ENCODE measurements at regions not wholly inside any gene's neighbourhood (a gene's known extent, or its start where the extent isn't known, plus 50 kb on each side); places are given as distances from the start of the nearest gene placed in this dataset.
"Not testable (repeated sequence)": the region's sequence is repeated elsewhere in the genome, so short reads cannot be mapped to it uniquely, and the experiment has no call there.

DNA sequence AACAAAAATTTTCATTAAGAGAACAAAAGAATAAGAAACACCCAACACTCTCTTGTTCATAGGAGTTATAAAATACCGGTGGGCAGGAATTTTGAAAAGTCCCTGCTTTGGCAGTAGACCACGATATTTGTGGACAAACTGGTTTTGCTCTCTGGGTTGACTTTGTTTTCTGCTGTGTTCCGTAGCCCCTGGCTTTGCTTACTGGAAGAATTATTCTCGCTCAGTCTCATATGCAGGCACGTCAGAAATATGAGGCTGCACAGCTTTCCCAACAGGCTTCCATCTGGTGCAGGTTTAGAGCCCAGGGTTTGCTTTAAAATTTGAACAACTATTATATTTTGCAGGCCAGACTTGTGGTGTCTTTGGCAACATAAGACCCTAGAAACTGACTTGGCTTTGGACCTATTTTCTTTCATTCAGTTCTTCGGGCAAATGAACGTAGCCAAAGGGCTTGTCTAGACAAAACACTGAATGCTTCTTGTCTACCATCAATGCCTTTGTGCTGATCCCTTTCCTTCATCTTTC lies 2012.6 kb downstream of the PCDH9 start:
- no peak for DNase-seq (ENCODE audit: low read depth in 1 of 2, low spot score in 1 of 2)

DNA sequence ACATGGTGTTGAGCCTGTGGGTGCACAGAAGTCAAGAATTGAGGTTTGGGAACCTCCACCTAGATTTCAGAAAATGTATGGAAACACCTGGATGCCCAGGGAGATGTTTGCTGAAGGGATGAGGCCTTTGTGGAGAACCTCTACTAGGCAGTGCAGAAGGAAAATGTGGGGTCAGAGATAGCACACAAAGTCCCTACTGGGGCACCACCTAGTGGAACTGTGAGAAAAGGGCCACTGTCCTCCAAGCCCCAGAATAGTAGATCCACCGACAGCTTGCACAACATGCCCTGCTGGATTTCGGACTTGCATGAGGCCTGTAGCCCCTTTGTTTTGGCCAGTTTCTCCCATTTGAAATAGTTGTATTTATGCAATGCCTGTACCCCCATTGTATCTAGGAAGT lies 2027.3 kb downstream of the PCDH9 start:
- not testable (repeated sequence) for DNase-seq (ENCODE audit: low read depth in 1 of 2, low spot score in 1 of 2)

DNA sequence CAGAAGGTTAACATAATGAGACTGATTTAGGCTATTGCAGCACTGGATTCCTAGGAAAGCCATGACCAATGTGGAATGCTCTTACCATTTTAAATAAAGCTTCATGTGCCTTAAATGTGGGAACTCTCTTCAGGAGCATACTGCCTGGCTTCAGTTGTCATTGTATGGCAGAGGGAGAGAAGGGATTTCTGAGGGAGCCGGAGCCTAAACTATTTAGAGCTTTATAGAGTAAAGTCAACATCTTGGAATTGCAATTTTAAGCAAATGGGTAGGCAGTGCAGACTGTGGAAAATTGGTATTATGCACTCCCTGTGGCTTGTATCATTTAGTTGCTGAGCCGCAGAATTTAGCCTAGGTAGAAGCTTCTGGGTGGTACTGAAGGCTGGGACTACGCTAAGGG lies 2041.4 kb downstream of the PCDH9 start:
- no peak for DNase-seq (ENCODE audit: low read depth in 1 of 2, low spot score in 1 of 2)

DNA sequence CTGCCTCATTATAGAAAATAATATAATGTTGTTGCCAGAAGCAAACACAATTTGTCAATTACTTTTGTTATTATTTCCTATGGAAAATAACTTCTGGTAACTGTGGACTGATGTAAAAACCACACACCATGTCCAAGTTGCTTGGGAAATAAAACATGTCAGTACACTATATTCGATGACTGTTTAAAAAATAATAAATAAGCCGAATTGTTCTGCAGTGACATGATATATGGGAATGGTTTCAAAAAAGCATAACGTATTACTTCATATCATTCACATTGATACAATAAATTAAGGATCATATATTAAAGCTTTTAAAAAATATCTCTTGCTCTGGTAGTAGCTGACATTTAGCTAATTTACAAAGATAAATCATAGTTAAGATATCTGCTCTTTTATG lies 2062.1 kb downstream of the PCDH9 start:
- no peak for DNase-seq (ENCODE audit: low read depth in 1 of 2, low spot score in 1 of 2)

DNA sequence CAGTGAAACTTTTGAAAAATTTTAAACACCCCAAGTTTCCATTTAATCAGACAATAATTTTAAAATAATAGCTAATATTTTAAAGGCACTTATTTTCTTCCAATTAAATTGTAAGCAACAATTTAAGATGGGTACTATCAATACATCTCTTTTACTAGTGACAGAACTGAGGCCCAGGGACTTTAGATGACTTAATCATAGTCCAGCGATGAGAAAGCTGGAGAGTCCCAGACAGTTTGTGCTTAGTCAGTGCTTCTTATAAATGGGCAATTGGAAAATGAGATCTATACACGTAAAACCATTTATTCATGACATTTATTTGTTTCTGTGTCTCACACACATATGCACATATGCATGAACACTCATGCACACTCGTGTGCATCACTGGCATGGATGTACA lies 2063.5 kb downstream of the PCDH9 start:
- no peak for DNase-seq (ENCODE audit: low read depth in 1 of 2, low spot score in 1 of 2)

DNA sequence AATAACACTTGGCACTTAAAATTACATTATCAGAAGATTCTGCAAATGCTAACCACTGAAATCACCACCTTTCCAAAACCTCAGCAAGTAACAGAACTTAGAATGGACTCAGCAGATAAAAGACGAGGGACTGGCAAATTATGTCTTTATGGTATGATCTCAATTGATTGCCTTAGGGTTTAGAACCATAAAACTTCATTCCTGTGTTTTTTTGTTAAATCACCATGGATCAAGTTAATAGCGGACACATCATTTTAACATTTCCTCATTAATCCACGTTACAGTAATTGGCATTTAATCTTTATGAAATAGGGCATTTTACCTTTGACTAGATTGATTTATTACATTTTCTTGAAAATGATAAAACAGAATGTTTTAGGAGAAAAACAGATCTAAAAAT lies 2070.3 kb downstream of the PCDH9 start:
- DNase-seq (ENCODE audit: low read depth in 1 of 2, low spot score in 1 of 2) = no peak

DNA sequence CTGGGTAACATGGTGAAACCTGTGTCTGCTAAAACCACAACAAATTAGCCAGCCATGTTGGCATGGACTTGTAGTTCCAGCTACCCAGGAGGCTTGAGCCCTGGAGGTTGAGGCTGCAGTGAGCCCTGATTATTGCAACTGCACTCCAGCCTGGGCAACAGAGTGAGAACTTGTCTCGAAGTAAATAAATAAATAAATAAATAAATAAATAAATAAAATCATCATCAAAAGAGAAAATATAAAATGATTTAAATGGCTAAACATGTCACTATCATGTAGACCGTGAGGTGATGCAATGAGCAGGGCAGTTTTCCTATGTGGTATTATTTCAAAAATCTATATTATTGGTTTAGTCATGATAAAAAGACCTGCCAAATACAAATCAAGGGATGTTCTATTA lies 2074.3 kb downstream of the PCDH9 start:
- DNase-seq (ENCODE audit: low read depth in 1 of 2, low spot score in 1 of 2) = no peak

DNA sequence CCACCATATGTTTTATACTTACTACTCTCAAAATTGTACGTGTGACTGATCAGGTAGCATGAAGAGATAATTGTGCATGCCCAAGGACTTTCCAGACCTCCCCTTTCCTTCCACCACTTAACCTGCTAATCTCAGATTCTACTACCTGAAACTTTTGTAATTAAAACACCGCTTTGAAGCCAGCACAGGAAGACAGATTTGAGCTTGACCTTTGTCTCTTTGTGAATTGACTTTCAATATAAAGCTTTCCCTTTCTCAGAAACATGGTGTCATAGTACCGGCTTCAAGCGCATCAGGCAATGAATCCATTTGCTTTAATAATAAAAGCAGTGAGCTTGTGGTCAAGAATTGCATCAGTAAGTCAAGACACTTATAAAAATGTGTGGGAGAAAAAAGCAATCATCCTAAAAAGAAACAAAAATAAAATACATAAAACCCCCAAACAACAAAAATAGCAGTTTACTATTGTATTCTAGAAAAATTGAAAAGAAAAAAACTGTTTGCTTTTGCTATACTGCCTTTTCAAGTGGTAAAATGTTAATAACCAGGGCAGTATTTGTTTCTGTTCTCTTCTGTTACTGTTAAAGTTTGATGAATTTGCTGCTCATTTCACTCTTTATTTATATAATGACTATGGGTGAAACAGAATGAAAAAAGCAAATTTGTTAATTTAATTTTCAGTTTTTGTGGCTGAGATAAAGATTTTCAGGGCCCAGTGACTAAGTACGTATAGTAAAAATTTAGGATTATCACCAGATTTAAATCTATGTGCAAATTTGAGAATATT lies 2075.3 kb downstream of the PCDH9 start:
- DNase-seq (ENCODE audit: low read depth in 1 of 2, low spot score in 1 of 2) = no peak

DNA sequence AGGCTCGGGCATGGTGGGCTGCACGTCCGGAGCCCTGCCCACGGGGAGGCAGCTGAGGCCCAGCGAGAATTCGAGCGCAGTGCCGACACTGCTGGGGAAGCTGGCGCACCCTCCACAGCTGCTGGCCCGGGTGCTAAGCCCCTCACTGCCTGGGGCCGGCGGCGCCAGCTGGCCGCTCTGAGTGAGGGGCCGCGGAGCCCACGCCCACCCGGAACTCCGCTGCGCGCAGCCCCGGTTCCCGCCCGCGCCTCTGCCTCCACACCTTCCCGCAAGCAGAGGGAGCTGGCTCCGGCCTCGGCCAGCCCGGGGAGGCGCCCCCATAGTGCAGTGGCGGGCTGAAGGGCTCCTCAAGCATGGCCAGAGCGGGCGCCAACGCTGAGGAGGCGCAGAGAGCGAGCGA lies 2080.4 kb downstream of the PCDH9 start:
- DNase-seq (ENCODE audit: low read depth in 1 of 2, low spot score in 1 of 2) = no peak

DNA sequence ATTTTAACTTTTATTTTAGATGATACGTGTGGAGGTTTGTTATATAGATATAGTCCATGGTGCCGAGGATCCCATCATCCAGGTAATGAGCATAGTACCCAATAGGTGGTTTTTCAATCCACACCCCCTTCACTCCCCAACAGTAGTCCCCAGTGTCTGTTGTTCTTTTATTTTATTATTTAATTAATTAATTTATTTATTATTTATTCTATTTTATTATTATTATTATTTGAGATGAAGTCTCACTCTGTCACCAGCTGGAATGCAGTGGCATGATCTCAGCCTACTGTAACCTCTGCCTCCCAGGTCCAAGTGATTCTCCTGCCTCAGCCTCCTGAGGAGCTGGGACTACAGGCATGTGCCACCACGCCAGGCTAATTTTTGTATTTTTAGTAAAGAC lies 2086.2 kb downstream of the PCDH9 start:
- DNase-seq (ENCODE audit: low read depth in 1 of 2, low spot score in 1 of 2) = no peak

DNA sequence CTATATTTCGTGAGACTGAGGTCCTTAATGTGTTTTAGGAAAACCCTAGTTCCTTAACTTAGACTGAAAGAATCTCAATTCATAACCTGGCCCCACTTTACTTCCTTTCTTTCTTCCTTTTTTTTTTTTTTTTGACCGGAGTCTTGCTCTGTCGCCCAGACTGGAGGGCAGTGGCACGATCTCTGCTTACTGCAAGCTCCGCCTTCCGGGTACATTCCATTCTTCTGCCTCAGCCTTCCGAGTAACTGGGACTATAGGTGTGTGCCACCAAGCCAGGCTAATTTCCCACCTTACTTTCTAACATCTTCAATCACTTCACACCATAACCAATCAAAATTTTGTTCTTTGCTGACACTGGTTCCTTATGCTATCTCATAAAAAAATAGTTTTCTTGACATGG lies 2097.0 kb downstream of the PCDH9 start:
- DNase-seq (ENCODE audit: low read depth in 1 of 2, low spot score in 1 of 2) = no peak

DNA sequence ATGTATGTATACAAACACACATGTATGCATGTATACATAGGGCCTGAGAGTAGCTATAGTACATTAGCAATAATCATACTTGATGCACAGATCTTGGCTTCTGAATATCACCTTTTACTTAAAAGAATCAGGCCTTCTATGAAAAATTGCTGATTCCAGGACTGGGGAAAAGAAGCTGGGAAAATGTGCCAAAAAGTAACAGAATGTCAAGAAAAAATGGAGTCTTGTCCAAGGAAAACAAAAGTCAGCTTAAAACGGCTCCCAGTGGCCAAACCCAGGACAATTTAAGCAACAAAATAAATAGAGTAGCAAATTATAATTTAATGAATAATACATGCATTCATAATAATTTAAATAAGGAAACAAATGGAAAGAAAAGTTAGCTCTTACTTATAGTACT lies 2104.9 kb downstream of the PCDH9 start:
- no peak for DNase-seq (ENCODE audit: low read depth in 1 of 2, low spot score in 1 of 2)

DNA sequence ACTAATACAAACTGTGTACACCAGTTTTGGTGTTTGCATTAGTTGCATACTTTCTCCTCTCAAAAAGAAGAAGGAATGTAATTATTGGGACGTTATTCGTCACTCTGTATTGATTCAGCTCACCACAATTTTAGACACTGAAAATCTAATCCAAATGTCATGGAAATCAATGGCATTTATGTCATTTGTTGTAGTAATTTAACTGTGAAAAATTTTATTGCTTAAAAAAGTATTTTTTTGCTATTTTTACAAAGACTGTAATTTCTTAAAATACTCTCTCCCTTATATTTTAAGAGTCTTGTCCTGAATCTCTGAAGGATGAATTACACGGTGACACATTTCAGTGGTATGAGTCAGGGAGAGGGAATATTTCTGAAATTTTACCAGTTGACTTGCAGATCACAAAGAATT lies 2117.6 kb downstream of the PCDH9 start:
- DNase-seq (ENCODE audit: low read depth in 1 of 2, low spot score in 1 of 2) = no peak

DNA sequence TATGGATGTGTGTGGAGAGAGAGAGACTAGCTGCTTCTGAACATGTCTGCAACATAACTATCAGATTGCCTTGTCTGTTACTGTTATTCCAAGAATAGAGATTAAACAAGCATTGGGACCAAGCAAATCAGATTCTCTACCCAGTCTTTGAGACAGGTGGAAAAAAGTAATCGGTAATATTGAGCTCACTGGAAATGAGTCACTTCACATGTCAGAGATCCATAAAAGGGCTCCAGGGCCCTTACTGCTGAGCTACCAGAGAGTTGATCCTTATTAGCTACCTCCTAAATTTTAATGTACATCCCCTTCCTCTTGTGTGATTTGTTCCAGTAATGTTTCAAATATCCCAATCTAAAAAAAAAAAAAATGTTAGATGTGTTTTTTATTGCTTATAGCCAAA lies 2118.0 kb downstream of the PCDH9 start:
- no peak for DNase-seq (ENCODE audit: low read depth in 1 of 2, low spot score in 1 of 2)

DNA sequence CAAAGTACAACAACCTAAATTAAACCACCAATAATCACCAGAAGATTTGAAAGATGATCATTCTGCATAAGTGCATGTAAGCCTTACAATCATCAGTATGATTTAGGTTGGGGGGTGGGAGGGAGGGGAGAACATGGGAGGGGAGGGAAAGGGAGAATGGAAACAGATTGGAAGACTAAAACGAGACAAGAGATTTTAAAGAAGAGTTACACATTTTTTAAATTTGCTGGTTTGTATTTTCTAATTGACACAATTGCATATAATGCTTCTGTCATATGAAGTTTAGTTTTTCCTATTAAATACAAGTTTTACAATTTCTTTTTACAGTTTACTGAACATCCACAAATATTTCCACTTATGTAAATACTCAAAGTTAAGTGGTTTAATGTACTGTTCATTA lies 2118.9 kb downstream of the PCDH9 start:
- DNase-seq (ENCODE audit: low read depth in 1 of 2, low spot score in 1 of 2) = no peak

DNA sequence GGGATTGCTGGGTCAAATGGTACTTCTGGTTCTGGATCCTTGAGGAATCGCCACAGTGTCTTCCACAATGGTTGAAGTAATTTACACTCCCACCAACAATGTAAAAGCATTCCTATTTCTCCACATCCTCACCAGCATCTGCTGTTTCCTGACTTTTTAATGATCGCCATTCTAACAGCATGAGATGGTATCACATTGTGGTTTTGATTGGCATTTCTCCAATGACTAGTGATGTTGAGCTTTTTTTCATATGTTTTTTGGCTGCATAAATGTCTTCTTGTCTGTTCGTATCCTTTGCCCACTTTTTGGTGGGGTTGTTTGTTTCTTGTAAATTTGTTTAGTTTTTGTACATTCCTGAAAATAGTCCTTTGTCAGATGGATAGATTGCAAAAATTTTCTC lies 2125.7 kb downstream of the PCDH9 start:
- DNase-seq (ENCODE audit: low read depth in 1 of 2, low spot score in 1 of 2) = not testable (repeated sequence)

DNA sequence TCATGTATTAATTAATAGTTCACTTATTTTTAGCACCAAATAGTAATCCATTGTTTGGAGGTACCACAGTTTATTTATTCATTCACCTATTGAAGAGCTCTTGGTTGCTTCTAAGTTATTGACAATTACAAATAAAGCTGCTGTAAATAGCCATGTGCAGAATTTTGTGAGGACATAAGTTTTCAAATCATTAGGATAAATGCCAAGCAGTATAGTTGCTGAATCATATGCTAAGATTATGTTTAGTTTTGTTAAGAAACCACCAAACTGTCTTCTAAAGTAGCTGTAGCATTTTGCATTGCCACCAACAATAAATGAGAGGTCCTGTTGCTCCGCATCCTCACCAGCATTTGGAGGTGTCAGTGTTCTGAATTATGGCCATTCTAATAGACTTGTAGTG lies 2126.8 kb downstream of the PCDH9 start:
- DNase-seq (ENCODE audit: low read depth in 1 of 2, low spot score in 1 of 2) = no peak

DNA sequence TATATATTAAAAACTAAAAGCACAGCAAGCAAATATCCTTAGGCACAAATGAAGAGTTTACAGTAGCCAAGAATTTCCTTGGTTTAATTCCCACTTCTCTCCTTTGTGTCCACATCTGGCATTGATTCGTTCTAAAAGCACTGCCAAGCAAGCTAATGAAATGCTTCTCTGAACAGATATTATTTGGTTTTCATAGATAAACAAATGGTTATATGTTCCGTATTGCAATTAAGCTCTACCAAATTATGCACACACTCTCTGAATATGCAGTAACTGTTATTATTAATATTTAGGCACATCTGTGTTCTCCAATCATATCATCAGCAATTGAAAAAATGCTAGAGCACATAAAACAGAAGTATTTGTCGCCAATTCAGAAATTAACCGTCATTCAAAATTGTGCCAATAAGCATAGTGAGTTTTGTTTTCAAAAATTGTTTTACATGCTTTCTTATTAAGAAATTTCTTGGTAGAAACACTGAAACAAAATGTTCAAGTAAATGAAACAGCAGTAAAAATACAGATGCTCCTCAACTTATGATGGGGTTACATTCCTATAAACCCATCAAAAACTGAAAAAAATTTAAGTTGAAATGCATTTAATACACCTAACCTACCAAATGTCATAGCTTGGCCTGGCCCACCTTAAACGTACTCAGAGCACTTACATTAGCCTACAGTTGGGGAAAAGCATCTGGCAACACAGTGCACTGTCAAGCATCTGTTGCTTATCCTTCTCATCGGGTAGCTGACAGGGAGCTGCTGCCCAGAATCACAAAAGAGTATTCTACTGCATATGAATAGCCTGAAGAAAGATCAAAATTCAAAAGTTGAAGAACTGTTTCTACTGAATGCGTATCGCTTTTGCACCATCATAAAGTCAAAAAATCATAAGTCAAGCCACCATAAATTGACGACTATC lies 2134.7 kb downstream of the PCDH9 start:
- no peak for DNase-seq (ENCODE audit: low read depth in 1 of 2, low spot score in 1 of 2)

DNA sequence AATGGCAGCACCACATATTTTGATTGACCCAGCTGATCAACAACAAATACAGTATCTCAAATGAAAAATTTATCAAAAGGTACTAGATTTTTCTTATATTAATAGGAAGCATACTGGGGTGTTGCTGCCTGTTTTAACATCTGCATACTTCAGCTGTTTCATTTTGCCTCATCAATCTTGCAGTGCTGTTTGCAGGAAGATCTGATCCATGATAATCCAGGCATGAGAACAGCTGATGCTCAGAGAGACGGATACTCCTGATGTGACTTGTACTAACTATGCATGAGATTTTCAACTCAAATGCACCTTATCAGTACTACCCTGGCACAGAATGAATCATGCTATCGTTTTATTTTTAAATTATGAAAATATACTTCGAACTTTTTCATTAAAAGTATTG lies 2136.8 kb downstream of the PCDH9 start:
- DNase-seq (ENCODE audit: low read depth in 1 of 2, low spot score in 1 of 2) = no peak

DNA sequence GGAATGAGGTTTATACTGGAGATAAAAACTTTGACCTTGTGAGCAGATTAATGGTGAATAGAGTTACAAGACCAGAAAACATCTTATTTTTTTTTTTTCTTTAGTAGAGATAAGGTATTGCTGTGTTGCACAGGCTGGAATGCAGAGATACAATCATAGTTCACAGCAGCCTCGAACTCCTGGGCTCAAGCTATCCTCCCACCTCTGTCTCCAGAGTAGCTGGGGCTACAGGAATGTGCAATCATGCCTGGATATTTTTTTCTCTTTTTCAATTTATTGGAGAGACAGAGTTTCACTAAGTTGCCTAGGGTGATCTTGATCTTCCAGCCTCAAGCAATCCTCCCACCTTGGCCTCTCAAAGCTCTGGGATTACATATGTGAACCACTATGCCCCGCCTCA lies 2139.1 kb downstream of the PCDH9 start:
- DNase-seq (ENCODE audit: low read depth in 1 of 2, low spot score in 1 of 2) = no peak

DNA sequence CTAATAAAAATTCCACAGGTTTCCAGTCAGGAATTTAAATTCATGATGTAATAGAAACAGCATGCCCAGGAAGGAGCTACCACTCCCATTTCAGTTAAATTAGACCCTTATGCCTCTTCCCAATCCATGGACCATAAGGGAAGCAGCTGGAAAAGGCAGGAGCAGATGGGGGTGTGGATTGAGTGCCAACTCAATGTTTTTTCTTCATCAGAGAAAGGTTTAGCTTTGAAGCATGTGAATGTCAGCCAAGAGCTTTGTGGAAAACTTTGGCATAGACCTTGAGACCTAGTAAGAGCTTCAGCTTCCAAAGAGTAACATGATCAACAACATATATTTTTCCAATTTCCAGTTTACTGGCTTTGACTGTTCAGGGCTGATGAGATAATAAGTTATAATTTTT lies 2139.9 kb downstream of the PCDH9 start:
- no peak for DNase-seq (ENCODE audit: low read depth in 1 of 2, low spot score in 1 of 2)

DNA sequence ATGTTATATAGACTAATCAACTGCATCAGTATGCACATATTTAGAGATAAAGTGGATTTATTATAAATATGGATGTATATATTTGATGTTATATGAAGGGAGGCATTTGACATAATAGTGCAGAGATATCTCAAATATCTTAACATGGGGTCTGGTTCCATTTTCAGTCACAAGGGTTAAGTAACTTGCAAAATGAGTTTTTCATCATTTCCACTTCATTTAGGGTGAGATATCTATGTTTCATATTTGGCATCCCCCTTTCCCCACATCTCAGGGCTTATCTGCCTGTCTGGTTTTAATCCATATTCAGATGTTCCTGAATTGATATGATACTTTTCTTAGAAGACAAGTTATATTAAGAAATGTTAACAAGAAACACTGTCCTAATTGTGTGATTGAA lies 2141.2 kb downstream of the PCDH9 start:
- no peak for DNase-seq (ENCODE audit: low read depth in 1 of 2, low spot score in 1 of 2)

Measured in activated CD4-positive, alpha-beta T cell treated with anti-CD3 and anti-CD28 coated beads, Interleukin-2, amount 50 U/mL, for 24 hours (primary cell).